ENCODE measurements at regions not wholly inside any gene's neighbourhood (a gene's known extent, or its start where the extent isn't known, plus 50 kb on each side); places are given as distances from the start of the nearest gene placed in this dataset.

- Mint-ChIP-seq H3K27me3 (ENCODE audit: insufficient read depth, low read depth, poor library complexity) (peaks cover 7% of the 10 kb centered on the region), H3K9me3 (no peaks in the 10 kb centered on the region), H3K36me3 (ENCODE audit: low read depth) (no peaks in the 10 kb centered on the region), H3K4me3 (no peak overlapping the region), H3K27ac (no peak overlapping the region), H3K4me1 (peaks cover 5% of the 10 kb centered on the region; the same call in 2 of the 3 replicates)
- ATAC-seq (no peak), DNase-seq (ENCODE audit: low spot score) (no peak)
- Histone ChIP-seq H3K27ac (ENCODE audit: low read depth) (no peak overlapping the region), H3K4me1 (ENCODE audit: insufficient read depth) (no peaks in the 10 kb centered on the region), H3K27me3 (ENCODE audit: insufficient read depth) (no peaks in the 10 kb centered on the region), H4K20me1 (replicated peaks; ENCODE audit: insufficient read depth) (no peaks in the 10 kb centered on the region; the same call in 1 of the 2 replicates), H3K9me2 (ENCODE audit: insufficient read depth) (no peaks in the 10 kb centered on the region), H2AFZ (no peak overlapping the region), H3K36me3 (ENCODE audit: insufficient read depth) (no peaks in the 10 kb centered on the region), H3K4me3 (no peak overlapping the region), H3K4me2 (no peak overlapping the region), H3K79me2 (replicated peaks; ENCODE audit: insufficient read depth) (no peaks in the 10 kb centered on the region), H3F3A (replicated peaks; ENCODE audit: low read depth) (no peaks in the 10 kb centered on the region)
- TF ChIP-seq CREB1 (CRISPR knock-in tag; IDR thresholded peaks at IDR 0.05; ENCODE audit: low read depth) (no peak), ETS1 (IDR thresholded peaks at IDR 0.05) (no peak), CTCF (conservative IDR thresholded peaks at IDR 0.05; ENCODE audit: low read depth in 2 of 2) (no peak), EZH2 (IDR thresholded peaks at IDR 0.05; ENCODE audit: low read depth, unreplicated experiment) (no peak), ZNF114 (CRISPR knock-in tag; IDR thresholded peaks at IDR 0.05) (no peak), JUNB (IDR thresholded peaks at IDR 0.05; ENCODE audit: unreplicated experiment) (no peak), NANOG (IDR thresholded peaks at IDR 0.05; ENCODE audit: borderline replicate concordance) (no peak), STAT1 (IDR thresholded peaks at IDR 0.05; ENCODE audit: unreplicated experiment) (no peak), EZH2phosphoT487 (IDR thresholded peaks at IDR 0.05; ENCODE audit: unreplicated experiment) (no peak), POLR2AphosphoS5 (IDR thresholded peaks at IDR 0.05; ENCODE audit: low read depth) (no peak), ZNF331 (CRISPR knock-in tag; IDR thresholded peaks at IDR 0.05; ENCODE audit: low read depth) (no peak), REST (IDR thresholded peaks at IDR 0.05; ENCODE audit: unreplicated experiment) (no peak)
- TF ChIP-seq, protein P1, sequence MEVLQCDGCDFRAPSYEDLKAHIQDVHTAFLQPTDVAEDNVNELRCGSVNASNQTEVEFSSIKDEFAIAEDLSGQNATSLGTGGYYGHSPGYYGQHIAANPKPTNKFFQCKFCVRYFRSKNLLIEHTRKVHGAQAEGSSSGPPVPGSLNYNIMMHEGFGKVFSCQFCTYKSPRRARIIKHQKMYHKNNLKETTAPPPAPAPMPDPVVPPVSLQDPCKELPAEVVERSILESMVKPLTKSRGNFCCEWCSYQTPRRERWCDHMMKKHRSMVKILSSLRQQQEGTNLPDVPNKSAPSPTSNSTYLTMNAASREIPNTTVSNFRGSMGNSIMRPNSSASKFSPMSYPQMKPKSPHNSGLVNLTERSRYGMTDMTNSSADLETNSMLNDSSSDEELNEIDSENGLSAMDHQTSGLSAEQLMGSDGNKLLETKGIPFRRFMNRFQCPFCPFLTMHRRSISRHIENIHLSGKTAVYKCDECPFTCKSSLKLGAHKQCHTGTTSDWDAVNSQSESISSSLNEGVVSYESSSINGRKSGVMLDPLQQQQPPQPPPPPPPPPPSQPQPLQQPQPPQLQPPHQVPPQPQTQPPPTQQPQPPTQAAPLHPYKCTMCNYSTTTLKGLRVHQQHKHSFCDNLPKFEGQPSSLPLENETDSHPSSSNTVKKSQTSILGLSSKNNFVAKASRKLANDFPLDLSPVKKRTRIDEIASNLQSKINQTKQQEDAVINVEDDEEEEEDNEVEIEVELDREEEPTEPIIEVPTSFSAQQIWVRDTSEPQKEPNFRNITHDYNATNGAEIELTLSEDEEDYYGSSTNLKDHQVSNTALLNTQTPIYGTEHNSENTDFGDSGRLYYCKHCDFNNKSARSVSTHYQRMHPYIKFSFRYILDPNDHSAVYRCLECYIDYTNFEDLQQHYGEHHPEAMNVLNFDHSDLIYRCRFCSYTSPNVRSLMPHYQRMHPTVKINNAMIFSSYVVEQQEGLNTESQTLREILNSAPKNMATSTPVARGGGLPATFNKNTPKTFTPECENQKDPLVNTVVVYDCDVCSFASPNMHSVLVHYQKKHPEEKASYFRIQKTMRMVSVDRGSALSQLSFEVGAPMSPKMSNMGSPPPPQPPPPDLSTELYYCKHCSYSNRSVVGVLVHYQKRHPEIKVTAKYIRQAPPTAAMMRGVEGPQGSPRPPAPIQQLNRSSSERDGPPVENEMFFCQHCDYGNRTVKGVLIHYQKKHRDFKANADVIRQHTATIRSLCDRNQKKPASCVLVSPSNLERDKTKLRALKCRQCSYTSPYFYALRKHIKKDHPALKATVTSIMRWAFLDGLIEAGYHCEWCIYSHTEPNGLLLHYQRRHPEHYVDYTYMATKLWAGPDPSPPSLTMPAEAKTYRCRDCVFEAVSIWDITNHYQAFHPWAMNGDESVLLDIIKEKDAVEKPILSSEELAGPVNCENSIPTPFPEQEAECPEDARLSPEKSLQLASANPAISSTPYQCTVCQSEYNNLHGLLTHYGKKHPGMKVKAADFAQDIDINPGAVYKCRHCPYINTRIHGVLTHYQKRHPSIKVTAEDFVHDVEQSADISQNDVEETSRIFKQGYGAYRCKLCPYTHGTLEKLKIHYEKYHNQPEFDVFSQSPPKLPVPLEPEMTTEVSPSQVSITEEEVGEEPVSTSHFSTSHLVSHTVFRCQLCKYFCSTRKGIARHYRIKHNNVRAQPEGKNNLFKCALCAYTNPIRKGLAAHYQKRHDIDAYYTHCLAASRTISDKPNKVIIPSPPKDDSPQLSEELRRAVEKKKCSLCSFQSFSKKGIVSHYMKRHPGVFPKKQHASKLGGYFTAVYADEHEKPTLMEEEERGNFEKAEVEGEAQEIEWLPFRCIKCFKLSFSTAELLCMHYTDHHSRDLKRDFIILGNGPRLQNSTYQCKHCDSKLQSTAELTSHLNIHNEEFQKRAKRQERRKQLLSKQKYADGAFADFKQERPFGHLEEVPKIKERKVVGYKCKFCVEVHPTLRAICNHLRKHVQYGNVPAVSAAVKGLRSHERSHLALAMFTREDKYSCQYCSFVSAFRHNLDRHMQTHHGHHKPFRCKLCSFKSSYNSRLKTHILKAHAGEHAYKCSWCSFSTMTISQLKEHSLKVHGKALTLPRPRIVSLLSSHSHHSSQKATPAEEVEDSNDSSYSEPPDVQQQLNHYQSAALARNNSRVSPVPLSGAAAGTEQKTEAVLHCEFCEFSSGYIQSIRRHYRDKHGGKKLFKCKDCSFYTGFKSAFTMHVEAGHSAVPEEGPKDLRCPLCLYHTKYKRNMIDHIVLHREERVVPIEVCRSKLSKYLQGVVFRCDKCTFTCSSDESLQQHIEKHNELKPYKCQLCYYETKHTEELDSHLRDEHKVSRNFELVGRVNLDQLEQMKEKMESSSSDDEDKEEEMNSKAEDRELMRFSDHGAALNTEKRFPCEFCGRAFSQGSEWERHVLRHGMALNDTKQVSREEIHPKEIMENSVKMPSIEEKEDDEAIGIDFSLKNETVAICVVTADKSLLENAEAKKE (CRISPR knock-in tag; IDR thresholded peaks at IDR 0.05) = no peak
Measured at GRCh38 chr2:10217489-10218435, 84.9 kb upstream of the HPCAL1 start.
